GM19397 (cell line): ENCODE measurements at regions not wholly inside any gene's neighbourhood (a gene's known extent, or its start where the extent isn't known, plus 50 kb on each side); places are given as distances from the start of the nearest gene placed in this dataset.

Source experiments
- ATAC-seq: cut with Tn5 transposase; IDR thresholded peaks from one replicate; pipeline ENCODE4 v1.9.1; 2021; ENCODE audit warnings: mild to moderate bottlenecking, moderate library complexity; ENCODE audit not compliant: unreplicated experiment

DNA sequence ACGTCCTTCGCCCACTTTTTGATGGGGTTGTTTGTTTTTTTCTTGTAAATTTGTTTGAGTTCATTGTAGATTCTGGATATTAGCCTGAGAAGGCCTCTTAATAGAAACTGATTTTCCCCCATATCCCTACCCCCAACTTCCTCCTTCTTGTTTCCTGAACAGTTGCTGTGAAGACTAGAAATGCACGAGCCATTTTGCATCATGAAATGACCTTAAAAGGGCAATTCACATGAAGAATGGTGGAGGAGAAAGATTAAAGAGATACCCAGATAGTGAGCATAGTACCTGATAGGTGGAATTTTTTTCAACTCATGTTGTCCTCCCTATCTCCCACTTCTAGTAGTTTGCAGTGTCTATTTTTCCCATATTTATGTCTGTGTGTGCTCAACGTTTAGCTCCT, 55.2 kb upstream of the KCNH8 start:
- no peak for ATAC-seq

DNA sequence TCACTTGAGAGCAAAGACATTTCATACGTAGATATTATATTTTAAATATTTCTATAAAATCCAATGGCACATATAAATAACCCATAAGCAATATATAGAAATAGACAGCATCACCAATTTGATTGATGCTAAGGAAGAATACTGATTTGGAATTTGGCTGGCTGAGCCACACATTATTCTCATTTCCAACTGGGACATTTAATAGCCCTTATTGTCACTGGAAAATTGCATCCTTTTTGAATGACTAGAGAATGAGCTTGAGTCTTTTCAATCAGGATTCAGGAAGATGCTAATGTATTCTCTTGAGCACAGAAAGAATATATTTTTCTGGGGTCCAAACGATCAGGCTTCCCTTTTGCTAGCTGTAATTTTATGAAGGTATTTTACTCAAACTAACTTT, 70.9 kb upstream of the KCNH8 start:
- no peak for ATAC-seq

DNA sequence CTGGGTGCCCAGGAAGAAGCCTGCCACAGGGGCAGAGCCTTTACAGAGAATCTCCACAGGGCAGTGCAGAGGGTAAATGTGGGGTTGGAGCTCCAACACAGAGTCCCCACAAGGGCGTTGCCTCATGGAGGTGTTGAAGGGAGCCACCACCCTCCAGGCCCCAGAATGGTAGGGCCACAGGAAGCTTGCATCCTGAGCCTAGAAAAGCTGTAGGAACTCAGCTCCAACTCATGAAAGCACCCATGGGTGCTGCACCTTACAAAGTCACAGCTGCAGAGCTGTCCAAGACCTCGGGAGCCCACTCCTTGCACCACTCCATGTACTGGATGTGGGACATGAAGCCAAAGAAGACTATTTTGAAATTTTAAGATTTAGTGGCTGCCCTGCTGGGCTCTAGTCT, 73.3 kb upstream of the KCNH8 start:
- no peak for ATAC-seq

DNA sequence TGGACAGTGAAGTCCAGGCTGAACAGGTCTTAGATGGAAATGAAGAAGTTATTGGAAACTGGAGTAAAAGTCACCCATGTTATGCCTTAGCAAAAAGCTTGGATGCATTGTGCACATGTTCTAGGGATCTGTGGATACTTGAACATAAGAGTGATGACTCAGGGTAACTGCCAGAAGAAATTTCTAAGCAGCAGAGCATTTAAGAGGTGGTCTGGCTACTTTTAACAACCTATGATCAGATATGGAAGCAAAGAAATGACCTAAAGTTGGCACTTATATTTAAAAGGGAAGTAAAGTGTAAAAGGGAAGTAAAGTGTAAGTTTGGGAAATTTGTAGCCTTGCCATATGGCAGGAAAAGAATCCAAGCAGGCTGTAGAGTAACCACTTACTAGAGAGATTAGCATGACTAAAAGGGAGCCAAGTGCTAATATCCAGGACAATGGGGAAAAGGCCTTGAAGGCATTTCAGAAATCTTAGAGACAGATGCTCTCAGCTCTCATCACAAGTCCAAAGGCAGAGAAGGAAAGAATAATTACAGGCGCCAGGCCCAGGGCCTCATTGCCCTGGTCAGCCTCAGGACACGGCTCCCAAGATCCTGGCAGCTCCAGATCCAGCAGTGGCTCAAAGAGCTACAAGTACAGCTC, 73.9 kb upstream of the KCNH8 start:
- no peak for ATAC-seq

DNA sequence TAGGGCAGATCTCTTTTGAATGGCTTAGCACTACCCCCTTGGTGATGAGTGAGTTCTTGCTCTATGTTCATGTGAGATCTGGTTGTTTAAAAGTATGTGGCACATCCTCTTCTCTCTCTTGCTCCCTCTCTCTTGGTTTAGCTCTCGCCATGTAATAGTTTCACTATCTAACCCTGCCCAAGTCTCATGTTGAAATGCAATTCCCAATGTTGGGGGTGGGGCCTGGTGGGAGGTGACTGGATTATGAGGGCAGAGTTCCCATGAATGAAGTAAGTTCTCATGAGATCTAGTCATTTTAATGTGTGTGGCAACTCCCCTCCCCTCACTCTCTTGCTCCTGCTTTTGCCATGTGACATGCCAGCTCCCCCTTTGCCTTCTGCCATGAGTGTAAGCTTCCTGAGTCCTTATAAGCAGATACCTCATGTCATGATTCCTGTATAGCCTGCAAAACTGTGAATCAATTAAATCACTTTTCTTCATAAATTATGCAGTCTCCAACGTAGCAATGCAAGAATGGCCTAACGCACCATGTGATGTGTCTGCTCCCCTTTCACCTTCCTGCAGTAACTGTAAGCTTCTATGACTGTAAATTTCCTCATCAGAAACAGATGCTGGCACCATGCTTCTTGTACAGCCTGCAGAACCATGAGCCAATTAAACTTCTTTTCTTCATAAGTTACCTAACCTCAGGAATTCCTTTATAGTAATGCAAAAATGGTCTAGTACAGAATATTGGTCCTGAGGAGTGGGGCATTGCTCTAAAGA, 74.8 kb upstream of the KCNH8 start:
- no peak for ATAC-seq

DNA sequence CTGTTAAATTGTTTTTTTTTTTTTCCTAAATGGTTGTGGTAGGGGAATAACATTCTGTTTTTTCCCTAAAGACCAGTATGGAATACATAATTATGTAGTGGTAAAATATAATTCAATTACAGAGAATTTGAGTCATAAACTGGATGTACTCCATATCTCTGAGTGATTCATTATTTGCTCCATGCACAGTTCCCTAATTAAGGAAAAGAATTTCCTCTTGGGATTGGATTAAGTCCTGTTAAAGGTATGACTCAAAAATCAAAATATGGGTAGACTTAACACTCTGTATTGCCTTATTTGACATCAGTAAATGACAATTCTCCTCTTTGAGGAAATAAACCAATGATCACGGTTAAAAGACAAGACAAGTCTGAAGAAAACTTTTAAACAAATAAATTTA, 78.0 kb upstream of the KCNH8 start:
- no peak for ATAC-seq

DNA sequence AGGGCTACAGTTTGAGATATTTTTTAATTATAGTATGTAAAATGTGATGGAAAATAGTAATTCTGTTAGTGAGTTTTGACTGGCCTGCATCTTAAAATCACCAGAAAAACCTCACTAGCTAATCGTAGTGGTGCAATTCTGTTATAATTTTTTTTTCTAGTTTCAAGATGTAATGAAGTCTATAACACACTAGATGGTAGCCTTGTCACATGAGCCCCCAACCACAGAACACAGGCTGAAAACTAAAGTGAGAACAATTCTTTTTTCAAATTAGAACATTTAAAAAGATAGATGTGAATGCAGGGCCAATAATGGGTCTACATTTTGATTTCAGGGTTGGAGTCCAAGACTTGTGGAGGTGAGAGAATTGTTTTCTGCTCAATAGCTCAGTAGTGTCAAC, 83.3 kb upstream of the KCNH8 start:
- no peak for ATAC-seq

DNA sequence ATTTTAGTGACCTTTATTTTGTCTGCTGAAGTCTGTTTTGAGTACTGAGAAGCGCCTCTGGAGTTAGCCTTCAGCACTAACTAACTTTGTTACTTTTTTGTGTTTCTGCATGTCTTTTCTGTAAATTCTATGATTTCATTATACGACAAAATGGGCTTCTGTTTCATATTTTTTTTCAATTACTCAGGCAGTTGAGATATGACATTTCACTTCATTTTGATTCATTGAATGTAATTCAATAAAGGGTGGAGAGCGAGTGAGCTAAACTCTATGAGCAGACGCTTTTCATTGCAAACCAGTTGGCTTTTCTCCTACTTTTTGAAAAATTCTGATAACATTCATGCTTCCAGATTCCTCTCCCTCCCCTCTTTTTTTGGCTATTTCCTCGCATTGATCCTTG, 84.4 kb upstream of the KCNH8 start:
- ATAC-seq: no peak

DNA sequence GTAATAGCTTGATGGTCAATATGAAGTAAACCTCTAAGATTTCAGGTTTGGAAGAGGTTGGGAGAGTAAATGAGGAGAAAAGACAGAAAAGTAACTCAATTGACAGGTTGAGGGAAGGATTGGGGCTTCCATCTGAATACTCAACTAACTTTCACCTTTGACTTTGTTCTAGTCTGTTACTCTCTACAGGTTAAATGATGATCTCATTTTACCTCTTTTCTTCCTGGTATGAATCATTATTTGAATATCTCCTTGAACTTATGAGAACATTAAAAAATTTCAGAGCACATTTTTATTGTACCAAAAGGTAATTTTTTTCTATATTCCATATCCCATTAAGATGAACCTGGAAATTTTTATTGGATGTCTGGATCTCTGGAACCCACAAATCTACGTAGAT, 87.9 kb upstream of the KCNH8 start:
- no peak for ATAC-seq

DNA sequence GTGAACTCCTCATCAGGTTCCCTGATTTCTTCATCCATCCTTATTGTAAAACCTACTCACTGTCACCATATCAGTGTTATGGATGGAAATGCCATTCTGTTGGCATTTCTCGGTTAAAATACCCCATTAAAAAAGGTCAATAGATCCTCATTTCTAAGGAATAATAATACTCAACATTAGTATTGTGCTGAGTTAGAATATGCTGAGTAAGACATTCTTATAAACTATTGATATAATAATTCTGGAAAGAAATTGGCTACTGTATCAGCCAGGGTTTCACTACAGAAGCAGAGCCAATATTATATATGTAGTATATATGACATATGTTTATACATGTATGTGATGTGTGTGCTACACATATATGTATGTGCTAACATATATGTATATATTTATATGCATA, 95.4 kb upstream of the KCNH8 start:
- no peak for ATAC-seq

DNA sequence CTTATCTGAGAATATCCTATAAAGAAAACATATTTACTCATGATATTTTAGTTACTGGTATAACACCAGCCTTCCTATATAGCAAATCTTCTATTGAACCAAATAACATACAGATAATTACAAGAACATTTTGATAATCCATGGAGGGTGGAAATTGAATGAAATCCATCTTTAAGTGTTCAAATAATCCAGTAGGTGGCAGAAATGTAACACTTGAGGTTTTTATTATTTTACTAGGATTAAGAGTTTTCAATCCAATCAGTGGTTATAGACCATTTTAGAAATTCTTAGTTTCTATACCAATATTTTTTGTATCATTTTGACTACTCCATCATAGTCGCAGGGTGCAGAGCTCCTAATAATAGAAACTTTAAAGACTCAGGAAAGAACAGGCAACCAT, 101.9 kb upstream of the KCNH8 start:
- ATAC-seq: no peak

DNA sequence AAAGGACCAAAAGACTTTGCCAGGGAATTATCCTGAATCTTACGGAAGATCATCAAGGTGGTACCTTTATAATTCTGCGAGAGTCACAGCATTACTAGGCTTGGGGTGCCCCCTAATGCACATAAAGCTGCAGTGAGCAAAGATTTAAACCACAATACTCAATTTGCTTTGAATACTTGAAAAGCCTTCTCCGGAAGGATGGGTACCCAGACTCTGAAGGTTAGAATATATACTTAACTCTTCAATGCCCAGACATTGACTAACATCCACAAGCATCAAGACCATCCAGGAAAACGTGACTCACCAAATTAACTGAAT, 117.8 kb upstream of the KCNH8 start:
- ATAC-seq: no peak

DNA sequence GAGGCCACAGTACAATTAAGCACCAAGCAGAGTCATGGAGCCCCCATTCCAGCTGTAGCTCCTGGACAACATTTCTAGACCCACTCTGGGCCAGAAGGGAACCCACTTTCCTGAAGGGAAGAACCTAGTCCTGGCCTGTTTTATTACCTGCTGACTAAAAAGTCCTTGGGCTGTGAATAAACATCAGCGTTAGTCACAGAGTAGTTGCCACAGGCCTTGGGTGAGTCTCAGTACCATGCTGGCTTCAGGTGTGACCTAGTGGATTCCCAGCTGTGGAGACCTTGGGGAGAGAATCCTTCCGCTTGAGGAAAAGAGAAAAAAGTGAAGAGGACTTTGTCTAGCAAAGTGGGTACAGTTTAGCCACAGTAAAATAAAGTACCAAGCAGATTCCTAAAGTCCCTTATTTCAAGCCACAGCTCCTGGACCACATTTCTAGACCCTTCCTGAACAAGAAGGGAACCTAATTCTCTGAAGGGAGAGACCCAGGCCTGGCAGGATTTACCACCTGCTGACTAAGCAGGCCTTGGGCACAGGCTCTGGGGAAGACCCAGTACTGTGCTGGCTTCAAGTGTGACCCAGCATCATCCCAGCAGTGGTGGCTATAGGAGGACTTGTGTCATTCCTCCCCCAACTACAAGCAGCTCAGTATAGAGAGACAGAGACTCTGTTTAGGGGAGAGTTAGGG, 118.3 kb upstream of the KCNH8 start:
- no peak for ATAC-seq

DNA sequence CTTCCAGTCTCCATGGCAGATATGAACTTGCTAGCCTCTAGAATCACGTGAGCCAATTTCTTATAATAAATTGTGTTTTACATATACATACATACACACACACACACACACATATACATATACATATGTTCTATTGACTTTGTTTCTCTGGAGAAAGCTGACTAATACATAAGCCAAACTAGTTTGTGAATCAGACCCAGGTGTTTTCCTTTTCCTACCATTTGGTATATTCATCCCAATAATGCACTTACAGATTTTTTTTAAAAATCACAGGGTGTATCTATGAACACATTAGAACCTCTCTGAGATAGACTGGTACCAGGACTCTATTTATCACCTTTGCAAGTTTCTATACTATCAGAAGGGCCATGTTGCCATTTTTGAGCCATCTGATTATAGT, 122.9 kb upstream of the KCNH8 start:
- ATAC-seq: no peak

DNA sequence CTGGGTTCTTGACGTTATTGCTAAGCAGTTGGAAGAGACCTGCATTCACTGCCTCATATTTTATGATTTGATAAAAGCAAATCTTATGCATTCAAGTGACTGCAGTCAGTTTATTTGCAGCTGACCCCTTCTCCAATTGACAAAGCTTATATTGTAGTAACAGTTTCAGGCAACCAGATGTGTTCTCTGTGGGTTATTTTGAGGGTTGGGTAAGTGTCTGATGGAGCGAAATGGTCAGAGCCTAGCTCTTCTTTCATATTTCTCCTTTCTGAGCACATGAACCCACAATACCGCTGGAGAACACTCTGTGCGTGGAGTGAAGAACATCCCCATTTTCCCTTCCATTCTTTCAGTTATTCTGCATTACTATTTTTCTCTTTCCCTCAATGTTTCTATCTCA, 125.8 kb upstream of the KCNH8 start:
- ATAC-seq: no peak

DNA sequence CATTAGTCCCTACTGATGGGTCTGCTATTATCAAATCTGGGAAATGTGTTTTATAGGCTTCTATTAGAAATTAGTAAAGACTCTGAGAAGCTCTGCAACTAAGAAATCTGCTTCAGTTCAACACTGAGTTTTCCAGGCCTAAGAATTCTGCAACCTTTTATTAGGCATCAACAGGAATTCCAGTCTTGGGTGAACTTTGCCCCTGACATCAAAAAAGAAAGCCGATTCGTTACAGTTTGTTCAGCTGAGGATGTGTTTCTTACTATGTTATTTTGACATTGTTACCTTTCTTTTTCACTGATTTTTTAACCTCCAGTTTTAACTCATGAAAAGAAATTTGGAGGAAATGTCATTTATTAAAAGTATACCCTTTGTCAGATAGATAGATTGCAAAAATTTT, 131.5 kb upstream of the KCNH8 start:
- no peak for ATAC-seq

DNA sequence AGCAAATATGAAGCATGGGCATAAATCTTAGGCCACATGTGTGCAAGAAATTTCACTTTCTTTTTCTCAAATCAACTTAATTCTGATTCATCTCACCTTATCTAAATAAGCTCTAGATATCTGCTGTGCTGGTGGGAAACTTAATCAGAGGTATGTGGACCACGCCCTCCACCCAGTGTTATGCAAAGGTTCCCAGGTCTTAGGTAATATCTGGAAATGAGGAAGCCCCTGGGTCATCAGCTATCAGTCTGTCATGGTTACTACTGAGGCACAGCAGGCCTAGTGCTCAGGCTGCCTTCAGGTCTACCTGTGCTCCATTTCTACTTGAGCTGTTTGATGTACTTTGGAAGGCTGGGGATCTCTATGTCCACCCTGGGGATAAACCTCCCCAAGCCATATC, 134.4 kb upstream of the KCNH8 start:
- ATAC-seq: no peak

DNA sequence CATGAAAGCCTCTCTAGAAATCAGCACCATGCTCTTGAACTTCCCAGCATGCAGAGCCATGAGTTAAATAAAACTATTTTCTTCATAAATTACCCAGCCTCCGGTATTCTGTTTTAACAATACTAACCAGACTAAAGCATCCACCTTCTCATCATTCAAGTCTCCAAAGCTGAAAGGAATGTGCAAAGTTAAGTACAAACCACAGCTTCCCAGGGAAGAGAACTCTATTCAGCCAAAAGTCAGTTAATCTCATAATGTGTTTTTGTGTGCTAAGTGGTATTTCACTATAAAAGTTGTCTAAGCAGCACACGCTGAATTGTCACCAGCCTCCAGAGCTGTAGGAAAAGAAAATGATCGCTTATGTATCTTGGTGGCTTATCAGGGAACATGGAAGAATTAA, 135.5 kb upstream of the KCNH8 start:
- ATAC-seq: no peak

DNA sequence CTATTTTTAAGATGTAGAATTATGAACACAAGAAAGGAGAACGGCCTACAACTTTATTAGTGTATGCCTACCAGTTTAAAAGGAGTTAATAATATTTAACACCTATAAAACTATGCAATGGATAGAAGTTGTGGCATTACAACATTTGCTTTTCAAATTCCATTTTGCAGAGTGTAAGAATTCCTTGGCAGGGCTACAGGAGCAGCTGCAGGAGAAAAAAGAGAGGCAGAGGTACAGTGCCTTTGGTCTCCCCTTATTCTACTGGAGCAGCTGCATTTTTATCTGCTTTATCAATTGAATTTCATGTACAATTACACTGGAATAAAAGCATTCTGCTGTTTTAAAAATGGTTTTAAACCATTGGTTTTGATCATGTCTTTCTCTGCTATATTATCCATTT, 145.7 kb upstream of the KCNH8 start:
- no peak for ATAC-seq

DNA sequence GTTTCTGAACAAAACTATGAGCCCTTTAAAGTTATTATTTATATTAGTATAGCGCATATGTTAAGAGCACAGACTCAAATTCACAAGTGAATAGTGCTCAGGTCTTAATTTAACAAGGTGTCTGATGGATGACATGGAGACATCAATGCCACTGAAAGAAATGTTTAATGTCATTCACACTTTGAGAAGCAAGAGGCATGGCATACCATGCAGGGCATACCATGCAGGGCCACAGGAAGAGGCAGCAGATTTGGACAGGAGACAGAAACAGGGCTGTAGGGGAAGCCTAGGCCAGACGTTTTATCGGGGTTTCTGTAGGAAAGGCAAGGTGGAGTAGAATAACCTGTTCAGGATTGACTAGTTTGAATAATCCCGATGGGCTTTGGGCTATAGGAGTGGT, 150.2 kb upstream of the KCNH8 start:
- ATAC-seq: no peak

DNA sequence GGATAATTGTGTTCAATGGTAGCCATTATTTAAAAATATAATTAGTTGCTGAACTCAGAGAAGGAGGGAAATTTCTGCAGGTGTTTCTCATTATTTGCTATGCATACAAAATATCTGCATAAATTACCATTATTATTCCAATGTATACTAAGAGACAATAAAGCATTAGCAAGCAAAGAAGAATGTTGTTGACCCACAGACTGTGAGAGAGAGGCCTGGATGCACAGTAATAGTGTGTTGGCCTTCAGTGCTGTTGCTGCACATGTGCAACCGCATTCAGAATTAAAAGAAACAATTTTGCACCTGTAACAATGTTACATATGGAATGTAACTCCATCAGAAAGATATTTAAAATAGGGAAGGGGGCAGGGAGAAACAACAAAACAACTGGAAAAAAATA, 155.6 kb upstream of the KCNH8 start:
- ATAC-seq: no peak

DNA sequence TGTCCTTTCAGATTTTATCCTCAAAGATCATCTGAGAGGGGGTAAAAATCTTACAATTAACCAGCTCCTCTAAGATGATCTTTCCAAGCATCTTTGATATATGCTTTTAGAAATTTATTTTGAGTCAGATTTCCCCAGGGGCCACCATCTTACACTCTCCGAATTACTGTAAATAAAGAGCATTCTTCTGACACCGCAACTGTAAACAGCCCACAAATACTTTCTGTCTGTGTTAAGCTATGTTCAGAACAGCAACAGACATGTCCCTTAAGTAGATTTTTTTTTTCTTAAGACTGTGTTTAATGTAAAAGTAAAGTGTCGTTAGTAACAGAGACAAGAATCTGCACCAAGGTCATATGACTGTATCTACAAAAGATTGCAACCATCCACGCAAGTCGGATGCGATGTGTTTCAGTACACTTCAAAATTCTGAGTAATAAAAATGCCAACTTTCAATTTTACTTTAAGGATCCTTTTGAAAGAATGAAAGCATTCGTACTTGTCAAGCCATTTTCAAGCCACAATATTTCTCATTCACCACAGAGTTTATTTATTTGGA, 159.0 kb upstream of the KCNH8 start:
- no peak for ATAC-seq
